Adipocyte (in vitro differentiated cells): ENCODE measurements at regions not wholly inside any gene's neighbourhood (a gene's known extent, or its start where the extent isn't known, plus 50 kb on each side); places are given as distances from the start of the nearest gene placed in this dataset.

Experiments
- DNase-seq: peaks from one replicate; pipeline ENCODE4 v3.0.0-alpha.2; 2015; ENCODE audit warnings: low read depth
- H3K27me3 ChIP-seq: replicated peaks from 2 replicates; pipeline ENCODE4 v1.7.0; 2013; ENCODE audit warnings: mild to moderate bottlenecking, low read length, moderate library complexity; ENCODE audit not compliant: control insufficient read depth, insufficient read depth
- H3K36me3 ChIP-seq: 2 replicates; pipeline ENCODE4 v1.7.0; 2013; ENCODE audit warnings: low read length, mild to moderate bottlenecking, moderate library complexity; ENCODE audit not compliant: control insufficient read depth, insufficient read depth, severe bottlenecking
- H3K4me1 ChIP-seq: 2 replicates; pipeline ENCODE4 v1.7.0; 2013; ENCODE audit warnings: mild to moderate bottlenecking, low read length, moderate library complexity; ENCODE audit not compliant: control insufficient read depth, insufficient read depth
- H3K4me3 ChIP-seq: 2 replicates; pipeline ENCODE4 v1.7.0; 2013; ENCODE audit warnings: mild to moderate bottlenecking, low read length, moderate library complexity
- H3K9ac ChIP-seq: 2 replicates; pipeline ENCODE4 v1.7.0; 2013; ENCODE audit warnings: mild to moderate bottlenecking, low read length, moderate library complexity
- H3K9me3 ChIP-seq: 2 replicates; pipeline ENCODE4 v1.7.0; 2013; ENCODE audit warnings: mild to moderate bottlenecking, low read length, moderate library complexity; ENCODE audit not compliant: control insufficient read depth

DNA sequence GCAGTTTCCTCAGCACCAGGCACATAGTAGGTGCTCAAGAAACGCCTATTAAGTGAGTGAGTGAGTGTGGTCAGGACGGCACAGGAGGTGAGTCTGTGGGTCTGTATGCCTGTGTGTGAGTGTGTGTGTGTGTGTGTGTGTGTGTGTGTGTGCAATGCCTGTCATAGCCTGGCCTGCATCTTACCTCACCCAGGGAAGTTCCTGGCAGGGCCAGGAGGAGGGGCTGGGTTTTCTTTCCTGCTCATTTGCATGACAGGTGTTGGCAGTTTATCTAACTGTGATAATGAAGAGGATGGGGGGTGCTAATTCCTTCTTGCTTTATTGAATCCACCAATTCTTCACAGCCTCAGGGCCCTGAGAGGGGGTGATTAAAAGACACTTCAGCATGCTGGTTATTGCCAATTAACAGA, 146.7 kb upstream of the MLN start:
- no peaks in the 10 kb centered on the region for H3K4me1 ChIP-seq
- H3K9me3 ChIP-seq = no peaks in the 10 kb centered on the region
- DNase-seq = no peak
- H3K27me3 ChIP-seq = peaks cover 62% of the 10 kb centered on the region
- no peak overlapping the region for H3K4me3 ChIP-seq
- H3K36me3 ChIP-seq = no peaks in the 10 kb centered on the region
- no peak overlapping the region for H3K9ac ChIP-seq

GRCh38 chr6:33949877-33950435, 146.2 kb upstream of the MLN start:
- Histone ChIP-seq H3K4me3 (no peak overlapping the region), H3K9me3 (no peaks in the 10 kb centered on the region), H3K4me1 (no peaks in the 10 kb centered on the region), H3K36me3 (no peaks in the 10 kb centered on the region), H3K9ac (no peak overlapping the region), H3K27me3 (peaks cover 66% of the 10 kb centered on the region)
- DNase-seq = no peak

GRCh38 chr6:33949111-33949510, 145.3 kb upstream of the MLN start:
- no peak for DNase-seq
- Histone ChIP-seq H3K9ac (no peak overlapping the region), H3K27me3 (peaks cover 66% of the 10 kb centered on the region), H3K4me1 (no peaks in the 10 kb centered on the region), H3K4me3 (no peak overlapping the region), H3K9me3 (no peaks in the 10 kb centered on the region), H3K36me3 (no peaks in the 10 kb centered on the region)

- H3K27me3 ChIP-seq = peaks cover 68% of the 10 kb centered on the region
- no peak overlapping the region for H3K4me3 ChIP-seq
- H3K4me1 ChIP-seq = no peaks in the 10 kb centered on the region
- no peaks in the 10 kb centered on the region for H3K36me3 ChIP-seq
- DNase-seq = no peak
- H3K9me3 ChIP-seq = no peaks in the 10 kb centered on the region
- H3K9ac ChIP-seq = no peak overlapping the region
These were observed 144.3 kb upstream of the MLN start for GRCh38 chr6:33947916-33948594.

GRCh38 chr6:33947047-33947446, 143.2 kb upstream of the MLN start:
- peaks cover 3% of the 10 kb centered on the region for H3K9me3 ChIP-seq
- H3K36me3 ChIP-seq = no peaks in the 10 kb centered on the region
- DNase-seq = no peak
- no peak overlapping the region for H3K4me3 ChIP-seq
- no peaks in the 10 kb centered on the region for H3K4me1 ChIP-seq
- no peak overlapping the region for H3K9ac ChIP-seq
- peaks cover 68% of the 10 kb centered on the region for H3K27me3 ChIP-seq

- no peaks in the 10 kb centered on the region for H3K36me3 ChIP-seq
- no peak for DNase-seq
- no peaks in the 10 kb centered on the region for H3K4me1 ChIP-seq
- no peak overlapping the region for H3K9ac ChIP-seq
- H3K9me3 ChIP-seq = peaks cover 3% of the 10 kb centered on the region
- peaks cover 72% of the 10 kb centered on the region for H3K27me3 ChIP-seq
- H3K4me3 ChIP-seq = no peak overlapping the region
These were observed 142.1 kb upstream of the MLN start for GRCh38 chr6:33945931-33946330.

DNA sequence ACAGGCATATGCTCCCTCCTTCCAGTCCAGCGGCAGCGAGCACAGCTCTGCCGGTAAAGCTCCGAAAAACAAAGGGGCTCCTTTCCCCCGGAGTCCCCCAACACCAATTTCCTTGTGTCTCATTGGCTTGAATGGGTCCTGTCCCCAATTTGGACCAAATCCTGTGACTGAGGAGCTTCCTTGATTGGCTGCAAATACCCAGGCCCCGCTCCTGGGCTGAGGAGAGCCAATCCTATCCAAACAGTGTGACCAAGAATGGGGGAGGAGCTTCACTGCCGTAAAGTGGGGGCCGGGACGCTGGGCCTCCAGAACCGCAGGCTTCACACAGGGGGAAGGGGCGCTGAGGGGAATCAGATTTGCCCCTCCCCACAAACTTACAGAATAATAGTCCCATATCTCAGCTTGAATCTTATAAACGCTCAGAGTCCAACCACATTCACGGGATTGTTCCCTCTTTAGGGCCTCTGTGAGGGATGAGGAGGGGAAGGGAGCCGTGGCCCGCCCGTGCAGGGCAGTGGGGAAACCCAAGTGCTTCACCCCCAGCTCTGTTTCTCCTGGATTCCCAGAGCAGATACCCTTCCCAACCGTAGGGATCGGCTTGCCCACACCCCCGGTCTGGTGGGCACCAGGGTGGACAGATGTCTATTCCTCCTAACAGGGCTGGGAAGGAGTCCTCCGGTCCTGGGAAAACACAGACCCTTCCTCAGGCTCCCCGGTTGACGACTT, 141.0 kb upstream of the MLN start:
- Histone ChIP-seq H3K36me3 (no peaks in the 10 kb centered on the region), H3K9me3 (peaks cover 3% of the 10 kb centered on the region), H3K27me3 (peaks cover 80% of the 10 kb centered on the region), H3K4me3 (no peak overlapping the region), H3K9ac (no peak overlapping the region), H3K4me1 (no peaks in the 10 kb centered on the region)
- no peak for DNase-seq

DNA sequence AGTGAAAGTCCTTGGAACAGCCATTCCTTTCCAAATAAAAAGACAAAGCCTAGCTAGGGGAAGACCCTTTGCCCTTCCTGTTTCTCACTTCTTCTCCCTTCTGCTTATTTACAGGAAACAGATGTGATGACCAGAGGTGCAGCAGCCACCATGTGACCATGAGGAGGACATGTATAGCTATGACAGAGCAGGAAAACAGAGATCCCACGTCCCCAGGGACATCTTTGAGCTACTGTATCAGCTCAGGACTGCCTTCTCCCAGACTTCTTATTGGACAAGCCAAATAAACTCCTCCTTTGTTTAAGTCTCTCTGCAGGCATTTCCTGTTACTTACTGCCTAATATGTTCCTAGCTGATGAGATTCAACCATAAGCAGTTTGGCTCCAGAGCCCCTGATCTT, 133.1 kb upstream of the MLN start:
- Histone ChIP-seq H3K9ac (no peak overlapping the region), H3K4me1 (no peaks in the 10 kb centered on the region), H3K36me3 (no peaks in the 10 kb centered on the region), H3K27me3 (peaks cover 85% of the 10 kb centered on the region), H3K4me3 (no peak overlapping the region), H3K9me3 (peaks cover 7% of the 10 kb centered on the region)
- DNase-seq = no peak

DNA sequence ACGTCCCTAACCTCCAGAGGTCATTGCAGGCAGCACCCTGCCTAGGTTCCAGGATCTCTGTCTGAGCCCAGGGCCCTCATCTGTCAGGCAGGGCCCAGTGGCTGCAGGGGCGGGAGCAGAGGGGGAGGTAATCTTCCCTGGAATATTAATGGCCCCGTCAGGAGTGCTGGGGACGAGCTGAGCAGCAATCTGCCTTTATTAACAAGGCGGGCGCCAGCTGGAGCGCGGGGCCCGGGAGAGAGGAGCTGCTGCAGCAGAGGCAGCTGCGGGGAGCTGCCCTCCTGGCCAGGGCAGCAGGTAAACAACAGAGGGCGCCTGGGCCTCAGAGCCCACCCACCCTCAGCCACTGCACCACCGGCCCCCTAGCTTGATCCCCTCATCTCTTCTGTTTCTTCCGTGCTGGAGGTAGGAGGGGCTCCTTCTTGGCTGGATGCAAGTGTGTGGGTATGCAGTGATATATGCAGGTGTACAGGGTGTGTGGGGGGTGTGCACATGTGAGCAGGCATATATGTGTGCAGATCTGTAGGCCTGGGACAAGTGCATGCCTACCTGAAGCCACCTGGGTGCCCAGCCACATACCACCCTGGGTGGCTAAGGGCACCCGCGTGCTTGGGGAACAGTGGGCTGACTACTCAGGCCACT, 131.8 kb upstream of the MLN start:
- Histone ChIP-seq H3K9ac (no peak overlapping the region), H3K36me3 (no peaks in the 10 kb centered on the region), H3K4me3 (no peak overlapping the region), H3K9me3 (peaks cover 8% of the 10 kb centered on the region), H3K4me1 (no peaks in the 10 kb centered on the region), H3K27me3 (peaks cover 85% of the 10 kb centered on the region)
- no peak for DNase-seq

- Histone ChIP-seq H3K27me3 (peaks cover 80% of the 10 kb centered on the region), H3K9ac (no peak overlapping the region), H3K36me3 (no peaks in the 10 kb centered on the region), H3K9me3 (peaks cover 8% of the 10 kb centered on the region), H3K4me1 (no peaks in the 10 kb centered on the region), H3K4me3 (no peak overlapping the region)
- no peak for DNase-seq
These were observed 131.0 kb upstream of the MLN start for GRCh38 chr6:33934731-33935270.

- peaks cover 12% of the 10 kb centered on the region for H3K9me3 ChIP-seq
- no peak overlapping the region for H3K4me3 ChIP-seq
- no peak for DNase-seq
- no peaks in the 10 kb centered on the region for H3K4me1 ChIP-seq
- H3K27me3 ChIP-seq = peaks cover 64% of the 10 kb centered on the region
- no peak overlapping the region for H3K9ac ChIP-seq
- no peaks in the 10 kb centered on the region for H3K36me3 ChIP-seq
These were observed 129.3 kb upstream of the MLN start for GRCh38 chr6:33933101-33933500.
